ENCODE measurements at regions not wholly inside any gene's neighbourhood (a gene's known extent, or its start where the extent isn't known, plus 50 kb on each side); places are given as distances from the start of the nearest gene placed in this dataset.

GRCh38 chr1:108046026-108046425, 81.0 kb upstream of the VAV3 start:
- Histone ChIP-seq H3K36me3 (ENCODE audit: control insufficient read depth in 2 of 2, extremely low read depth in 1 of 2, insufficient read depth in 2 of 2, low read length in 2 of 2) (no peaks in the 10 kb centered on the region), H3K79me2 (ENCODE audit: control insufficient read depth, insufficient read depth, low read length) (no peaks in the 10 kb centered on the region), H3K27me3 (ENCODE audit: control insufficient read depth, extremely low read depth, insufficient read depth, low read length) (no peaks in the 10 kb centered on the region), H3K9me1 (ENCODE audit: control insufficient read depth, extremely low read depth, insufficient read depth, low read length) (no peaks in the 10 kb centered on the region), H3K4me2 (ENCODE audit: control insufficient read depth, extremely low read depth, insufficient read depth, low read depth, low read length) (peak overlapping the region; percentile 53), H3K27ac (ENCODE audit: control insufficient read depth, insufficient read depth, low read length) (peak overlapping the region; percentile 37), H4K20me1 (ENCODE audit: control insufficient read depth, extremely low read depth, insufficient read depth, low read length) (no peaks in the 10 kb centered on the region), H3K4me1 (ENCODE audit: control insufficient read depth, extremely low read depth, insufficient read depth, low read length) (peaks cover 35% of the 10 kb centered on the region), H2AFZ (ENCODE audit: control insufficient read depth, low read length) (peak overlapping the region; percentile 69), H3K9ac (ENCODE audit: control insufficient read depth, extremely low read depth, insufficient read depth, low read length) (peak overlapping the region; percentile 19), H3K9me3 (ENCODE audit: control insufficient read depth, low read depth, low read length) (no peaks in the 10 kb centered on the region), H3K4me3 (ENCODE audit: control insufficient read depth in 2 of 3, extremely low read depth in 1 of 3, insufficient read depth in 2 of 3, low read depth in 1 of 3, low read length in 3 of 3) (peak overlapping the region in 1 of 3 experiments; percentile 26)
- dilution Hi-C loops (cut with MboI; ENCODE audit: extremely low pct_ligation_motif_present, low sequenced_read_pairs) = no loop called here
- peak; percentile 83 for FAIRE-seq
- TF ChIP-seq, protein P1, sequence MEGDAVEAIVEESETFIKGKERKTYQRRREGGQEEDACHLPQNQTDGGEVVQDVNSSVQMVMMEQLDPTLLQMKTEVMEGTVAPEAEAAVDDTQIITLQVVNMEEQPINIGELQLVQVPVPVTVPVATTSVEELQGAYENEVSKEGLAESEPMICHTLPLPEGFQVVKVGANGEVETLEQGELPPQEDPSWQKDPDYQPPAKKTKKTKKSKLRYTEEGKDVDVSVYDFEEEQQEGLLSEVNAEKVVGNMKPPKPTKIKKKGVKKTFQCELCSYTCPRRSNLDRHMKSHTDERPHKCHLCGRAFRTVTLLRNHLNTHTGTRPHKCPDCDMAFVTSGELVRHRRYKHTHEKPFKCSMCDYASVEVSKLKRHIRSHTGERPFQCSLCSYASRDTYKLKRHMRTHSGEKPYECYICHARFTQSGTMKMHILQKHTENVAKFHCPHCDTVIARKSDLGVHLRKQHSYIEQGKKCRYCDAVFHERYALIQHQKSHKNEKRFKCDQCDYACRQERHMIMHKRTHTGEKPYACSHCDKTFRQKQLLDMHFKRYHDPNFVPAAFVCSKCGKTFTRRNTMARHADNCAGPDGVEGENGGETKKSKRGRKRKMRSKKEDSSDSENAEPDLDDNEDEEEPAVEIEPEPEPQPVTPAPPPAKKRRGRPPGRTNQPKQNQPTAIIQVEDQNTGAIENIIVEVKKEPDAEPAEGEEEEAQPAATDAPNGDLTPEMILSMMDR (optimal IDR thresholded peaks at IDR 0.05 in 1 of 3, IDR thresholded peaks at IDR 0.05 in 1 of 3, conservative IDR thresholded peaks at IDR 0.05 in 1 of 3; ENCODE audit: extremely low read depth in 1 of 3, insufficient read depth in 2 of 3, low read length in 3 of 3) = no peak
- TF ChIP-seq EZH2 (IDR thresholded peaks at IDR 0.05; ENCODE audit: low read length) = no peak
- peak; percentile 69 for DNase-seq (ENCODE audit: low read depth, low spot score)

DNA sequence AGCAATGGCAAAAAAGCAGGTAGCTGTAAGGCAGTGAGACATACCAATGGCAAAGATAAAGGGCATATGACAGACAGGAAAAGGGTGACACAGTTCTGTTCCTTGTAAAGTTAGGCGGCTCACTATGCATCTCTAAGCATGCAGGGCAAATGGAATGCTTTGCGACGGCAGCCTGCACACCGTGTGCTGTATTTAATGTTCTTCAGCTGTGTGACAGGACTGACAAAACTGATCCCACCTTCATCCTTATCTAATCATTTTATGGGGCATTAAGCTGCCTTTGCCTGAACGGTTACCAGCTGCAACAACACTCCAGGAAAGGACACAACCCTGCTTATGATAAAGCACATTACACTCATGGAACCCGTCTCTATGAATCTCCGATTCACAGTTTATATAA, 80.5 kb upstream of the VAV3 start:
- Histone ChIP-seq H3K4me1 (ENCODE audit: control insufficient read depth, extremely low read depth, insufficient read depth, low read length) (peaks cover 37% of the 10 kb centered on the region), H4K20me1 (ENCODE audit: control insufficient read depth, extremely low read depth, insufficient read depth, low read length) (no peaks in the 10 kb centered on the region), H2AFZ (ENCODE audit: control insufficient read depth, low read length) (peak overlapping the region; percentile 69), H3K4me2 (ENCODE audit: control insufficient read depth, extremely low read depth, insufficient read depth, low read depth, low read length) (peak overlapping the region; percentile 53), H3K27ac (ENCODE audit: control insufficient read depth, insufficient read depth, low read length) (peak overlapping the region; percentile 37), H3K79me2 (ENCODE audit: control insufficient read depth, insufficient read depth, low read length) (no peaks in the 10 kb centered on the region), H3K9ac (ENCODE audit: control insufficient read depth, extremely low read depth, insufficient read depth, low read length) (no peak overlapping the region), H3K36me3 (ENCODE audit: control insufficient read depth in 2 of 2, extremely low read depth in 1 of 2, insufficient read depth in 2 of 2, low read length in 2 of 2) (no peaks in the 10 kb centered on the region), H3K9me1 (ENCODE audit: control insufficient read depth, extremely low read depth, insufficient read depth, low read length) (no peaks in the 10 kb centered on the region), H3K9me3 (ENCODE audit: control insufficient read depth, low read depth, low read length) (no peaks in the 10 kb centered on the region), H3K27me3 (ENCODE audit: control insufficient read depth, extremely low read depth, insufficient read depth, low read length) (no peaks in the 10 kb centered on the region), H3K4me3 (ENCODE audit: control insufficient read depth in 2 of 3, extremely low read depth in 1 of 3, insufficient read depth in 2 of 3, low read depth in 1 of 3, low read length in 3 of 3) (peak overlapping the region in 2 of 3 experiments; percentile 9 to 26)
- DNase-seq (ENCODE audit: low read depth, low spot score) = no peak
- dilution Hi-C loops (cut with MboI; ENCODE audit: extremely low pct_ligation_motif_present, low sequenced_read_pairs) = no loop called here
- FAIRE-seq = peak; percentile 67
- TF ChIP-seq, protein P1 (optimal IDR thresholded peaks at IDR 0.05 in 1 of 3, IDR thresholded peaks at IDR 0.05 in 1 of 3, conservative IDR thresholded peaks at IDR 0.05 in 1 of 3; ENCODE audit: extremely low read depth in 1 of 3, insufficient read depth in 2 of 3, low read length in 3 of 3) = no peak
- TF ChIP-seq EZH2 (IDR thresholded peaks at IDR 0.05; ENCODE audit: low read length) = no peak

Data from keratinocyte (primary cell).